ENCODE measurements at regions not wholly inside any gene's neighbourhood (a gene's known extent, or its start where the extent isn't known, plus 50 kb on each side); places are given as distances from the start of the nearest gene placed in this dataset.
"Not testable (repeated sequence)": the region's sequence is repeated elsewhere in the genome, so short reads cannot be mapped to it uniquely, and the experiment has no call there.

- DNase-seq (ENCODE audit: extremely low spot score): no peak
- POLR2A ChIA-PET: no interaction called here
- CTCF ChIA-PET: no interaction called here
- TF ChIP-seq CTCF (IDR thresholded peaks at IDR 0.05; ENCODE audit: control extremely low read depth, extremely low read depth, low read depth, missing control alignments): no peak
Measured at GRCh38 chr3:65145680-65146079, 457.9 kb upstream of the ADAMTS9 start.

GRCh38 chr3:65144791-65145351 lies 457.1 kb upstream of the ADAMTS9 start:
- ChIA-PET POLR2A (no interaction called here), CTCF (no interaction called here)
- TF ChIP-seq CTCF (IDR thresholded peaks at IDR 0.05; ENCODE audit: control extremely low read depth, extremely low read depth, low read depth, missing control alignments): no peak
- no peak for DNase-seq (ENCODE audit: extremely low spot score)

- POLR2A ChIA-PET: no interaction called here
- CTCF ChIA-PET: interaction anchor here (1.2 to 1.8 kb wide), 2 partner anchors 12 to 41 kb away, joined by 3 to 5 read pairs; no protein-coding TSS in a partner anchor
- no peak for TF ChIP-seq CTCF (IDR thresholded peaks at IDR 0.05; ENCODE audit: control extremely low read depth, extremely low read depth, low read depth, missing control alignments)
- DNase-seq (ENCODE audit: extremely low spot score): no peak
Measured at GRCh38 chr3:65142456-65142855, 454.7 kb upstream of the ADAMTS9 start.

GRCh38 chr3:65138556-65138955 lies 450.8 kb upstream of the ADAMTS9 start:
- TF ChIP-seq CTCF (IDR thresholded peaks at IDR 0.05; ENCODE audit: control extremely low read depth, extremely low read depth, low read depth, missing control alignments): no peak
- ChIA-PET POLR2A (no interaction called here), CTCF (interaction anchor here (3.2 kb wide), 1 partner anchor 12 kb away, joined by 10 read pairs; no protein-coding TSS in a partner anchor)
- no peak for DNase-seq (ENCODE audit: extremely low spot score)

GRCh38 chr3:65133752-65134151 lies 446.0 kb upstream of the ADAMTS9 start:
- DNase-seq (ENCODE audit: extremely low spot score); CTCF ChIA-PET; POLR2A ChIA-PET: not testable (repeated sequence)

GRCh38 chr3:65130782-65131181 lies 443.0 kb upstream of the ADAMTS9 start:
- DNase-seq (ENCODE audit: extremely low spot score): no peak
- CTCF ChIA-PET: no interaction called here
- POLR2A ChIA-PET: no interaction called here
- no peak for TF ChIP-seq CTCF (IDR thresholded peaks at IDR 0.05; ENCODE audit: control extremely low read depth, extremely low read depth, low read depth, missing control alignments)

GRCh38 chr3:65128346-65128745 lies 440.5 kb upstream of the ADAMTS9 start:
- CTCF ChIA-PET: no interaction called here
- TF ChIP-seq CTCF (IDR thresholded peaks at IDR 0.05; ENCODE audit: control extremely low read depth, extremely low read depth, low read depth, missing control alignments): no peak
- POLR2A ChIA-PET: no interaction called here
- no peak for DNase-seq (ENCODE audit: extremely low spot score)

Measured in GM10248 (cell line).